ENCODE measurements at regions not wholly inside any gene's neighbourhood (a gene's known extent, or its start where the extent isn't known, plus 50 kb on each side); places are given as distances from the start of the nearest gene placed in this dataset.

DNA sequence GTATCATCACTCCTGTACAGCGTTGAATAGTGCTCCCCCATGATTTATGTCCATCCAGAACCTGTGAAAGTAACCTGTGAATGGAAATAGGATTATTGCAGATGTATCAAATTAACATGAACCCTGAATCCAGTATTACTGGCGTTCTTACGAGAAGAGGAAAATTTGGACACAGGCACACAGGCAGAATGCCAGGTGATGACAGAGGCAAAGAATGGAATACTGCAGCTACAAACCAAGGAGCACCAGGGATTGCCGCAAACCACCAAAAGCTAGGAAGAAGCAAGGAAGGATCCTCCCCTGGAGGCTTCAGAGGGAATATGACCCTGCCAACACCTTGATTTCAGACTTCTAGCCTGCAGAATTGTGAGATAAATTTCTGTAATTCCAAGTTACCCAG lies 113.5 kb upstream of the EGLN3 start:
- no peak for TF ChIP-seq EP300 (IDR thresholded peaks at IDR 0.05; ENCODE audit: borderline replicate concordance)
- TF ChIP-seq TAF1 (IDR thresholded peaks at IDR 0.05; ENCODE audit: low read depth), result no peak
